GM19438 (cell line): ENCODE measurements at regions not wholly inside any gene's neighbourhood (a gene's known extent, or its start where the extent isn't known, plus 50 kb on each side); places are given as distances from the start of the nearest gene placed in this dataset.
"Not testable (repeated sequence)": the region's sequence is repeated elsewhere in the genome, so short reads cannot be mapped to it uniquely, and the experiment has no call there.

ENCODE experiments used
- ATAC-seq: cut with Tn5 transposase; IDR thresholded peaks from one replicate; pipeline ENCODE4 v1.9.1; 2021; ENCODE audit warnings: low read depth; ENCODE audit not compliant: unreplicated experiment

GRCh38 chr11:112310848-112311247, 50.2 kb upstream of the PLET1 start:
- ATAC-seq, result no peak

- no peak for ATAC-seq
Observed at GRCh38 chr11:112315057-112315720, 54.5 kb upstream of the PLET1 start.

- ATAC-seq, result no peak
Observed at GRCh38 chr11:112315861-112316739, 55.4 kb upstream of the PLET1 start.

GRCh38 chr11:112316971-112317370, 56.3 kb upstream of the PLET1 start:
- ATAC-seq, result no peak

- no peak for ATAC-seq
Observed at GRCh38 chr11:112318184-112318591, 57.5 kb upstream of the PLET1 start.

GRCh38 chr11:112318661-112319060, 58.0 kb upstream of the PLET1 start:
- no peak for ATAC-seq

GRCh38 chr11:112320668-112321067, 60.0 kb upstream of the PLET1 start:
- ATAC-seq, result no peak

GRCh38 chr11:112321501-112322172, 61.0 kb upstream of the PLET1 start:
- no peak for ATAC-seq

- ATAC-seq, result no peak
Observed at GRCh38 chr11:112322173-112322790, 61.6 kb upstream of the PLET1 start.

- ATAC-seq, result no peak
Observed at GRCh38 chr11:112334381-112334780, 73.7 kb upstream of the PLET1 start.

- no peak for ATAC-seq
Observed at GRCh38 chr11:112336356-112336886, 75.8 kb upstream of the PLET1 start.

- ATAC-seq, result no peak
Observed at GRCh38 chr11:112339566-112339965, 78.9 kb upstream of the PLET1 start.

GRCh38 chr11:112343368-112344039, 82.8 kb upstream of the PLET1 start:
- ATAC-seq, result no peak

GRCh38 chr11:112344040-112344413, 83.4 kb upstream of the PLET1 start:
- ATAC-seq, result no peak

- no peak for ATAC-seq
Observed at GRCh38 chr11:112345166-112345565, 84.5 kb upstream of the PLET1 start.

GRCh38 chr11:112345706-112346105, 85.0 kb upstream of the PLET1 start:
- ATAC-seq, result no peak

- no peak for ATAC-seq
Observed at GRCh38 chr11:112346586-112346985, 85.9 kb upstream of the PLET1 start.

- no peak for ATAC-seq
Observed at GRCh38 chr11:112348480-112349029, 87.9 kb upstream of the PLET1 start.

GRCh38 chr11:112351423-112351822, 90.8 kb upstream of the PLET1 start:
- not testable (repeated sequence) for ATAC-seq

- no peak for ATAC-seq
Observed at GRCh38 chr11:112352907-112353306, 92.2 kb upstream of the PLET1 start.
